ENCODE measurements at regions not wholly inside any gene's neighbourhood (a gene's known extent, or its start where the extent isn't known, plus 50 kb on each side); places are given as distances from the start of the nearest gene placed in this dataset.

DNA sequence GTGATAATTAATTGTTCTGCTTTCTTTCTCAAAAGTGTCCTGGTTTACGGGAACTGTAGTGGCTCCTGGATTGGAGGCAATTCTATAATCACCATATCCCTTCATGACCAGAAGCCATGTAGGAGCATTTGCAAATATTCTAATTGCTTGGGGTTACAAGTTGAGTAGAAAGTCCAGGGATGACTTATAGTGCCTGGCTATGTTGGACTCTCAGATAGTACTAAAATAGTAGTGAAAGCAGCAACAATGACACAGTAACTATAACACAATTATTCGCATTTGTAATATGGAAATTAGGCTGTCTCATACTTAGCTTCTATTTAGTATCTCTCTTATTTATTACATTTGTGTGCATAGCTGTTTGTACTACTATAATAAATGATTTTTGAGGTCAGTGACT is 712.5 kb upstream of the GRAMD2B start:
- DNase-seq = no peak

DNA sequence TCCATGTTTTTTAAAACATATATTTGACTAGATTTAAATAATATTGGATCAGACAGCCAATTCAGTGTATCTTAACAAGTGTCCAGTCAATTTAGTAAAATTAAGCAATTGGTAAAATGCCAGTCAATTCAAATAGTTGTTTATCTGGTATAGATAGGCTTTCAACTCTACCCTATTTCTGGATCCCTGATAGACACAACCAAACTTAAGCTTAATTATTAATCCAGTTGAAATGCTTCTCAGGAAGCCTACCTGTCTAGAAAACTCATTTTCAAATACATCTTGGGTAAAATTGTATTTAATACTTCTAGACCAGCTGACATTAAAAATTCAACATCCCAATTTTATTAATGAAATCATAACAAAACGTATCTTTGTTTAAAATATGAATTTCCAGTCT is 710.8 kb upstream of the GRAMD2B start:
- no peak for DNase-seq

DNA sequence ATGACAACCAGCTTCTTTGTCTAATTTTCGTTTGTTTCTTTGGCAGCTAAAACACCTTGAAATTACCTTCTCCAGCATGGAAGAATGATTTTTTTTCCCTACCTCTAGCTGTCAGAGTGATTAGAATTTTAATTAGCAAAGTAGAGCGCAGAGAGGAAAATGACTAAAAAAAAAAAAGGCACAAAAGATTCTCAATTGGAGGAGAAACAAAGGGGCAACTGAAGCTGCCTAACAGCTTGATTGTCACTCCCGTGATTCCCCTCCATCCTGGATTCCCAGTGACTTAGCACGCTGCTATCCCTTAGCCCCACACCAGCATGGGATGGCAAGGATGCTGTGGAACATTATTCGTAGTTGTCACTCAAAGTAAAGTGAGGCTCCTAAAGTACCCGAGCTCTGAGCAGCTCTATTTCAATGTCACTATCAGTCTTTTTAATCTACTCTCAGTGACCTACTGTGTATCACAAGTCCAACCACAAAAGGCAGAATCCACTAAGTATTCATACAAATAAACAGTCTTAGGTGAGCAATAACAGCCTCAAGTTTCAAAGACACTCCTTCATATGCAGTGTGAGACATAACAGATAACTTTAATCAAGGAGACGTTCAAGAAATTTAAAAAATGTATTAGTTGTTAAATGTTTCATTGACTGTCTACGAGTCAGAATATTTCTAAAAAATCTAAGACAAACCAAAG is 710.0 kb upstream of the GRAMD2B start:
- no peak for DNase-seq

DNA sequence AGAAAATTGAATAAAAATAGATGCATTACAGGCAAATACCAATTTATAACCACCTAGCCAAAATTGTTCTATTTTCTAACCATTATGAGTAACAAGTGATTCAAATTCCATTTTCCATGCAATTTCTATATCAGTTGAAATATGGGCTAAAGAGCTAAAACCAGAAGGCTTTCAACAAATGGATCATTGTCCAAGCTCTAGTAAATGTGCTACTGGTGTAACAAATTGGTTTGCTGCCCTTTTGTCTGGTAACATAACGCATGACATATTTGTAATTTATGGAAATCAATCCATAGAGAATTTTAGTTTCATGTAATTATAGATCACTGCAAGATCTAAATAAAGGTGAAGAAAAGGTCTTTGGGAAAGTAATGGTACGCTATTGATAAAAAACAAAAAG is 708.0 kb upstream of the GRAMD2B start:
- no peak for DNase-seq

DNA sequence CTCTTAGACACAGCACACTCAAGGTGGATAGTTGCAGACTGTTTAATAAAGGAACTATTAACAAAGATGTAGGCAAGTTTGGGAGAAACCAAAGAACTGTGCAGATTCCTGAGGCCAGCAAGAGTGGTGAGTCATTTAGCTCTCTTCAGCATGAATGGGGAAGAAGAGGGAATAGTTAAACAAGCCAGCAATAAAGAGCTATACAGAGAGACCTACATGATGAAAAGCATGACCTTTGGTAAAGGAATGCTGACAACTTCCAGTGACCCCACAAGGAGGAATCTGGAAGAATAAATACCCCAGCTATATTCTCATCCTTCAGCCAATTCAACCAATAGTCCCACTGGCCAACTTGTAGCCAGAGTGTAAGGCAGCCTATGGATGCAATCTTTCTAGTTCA is 706.0 kb upstream of the GRAMD2B start:
- DNase-seq = no peak

GRCh38 chr5:125719681-125720347 is 703.4 kb upstream of the GRAMD2B start:
- DNase-seq = no peak

GRCh38 chr5:125720348-125720685 is 702.9 kb upstream of the GRAMD2B start:
- DNase-seq = no peak

DNA sequence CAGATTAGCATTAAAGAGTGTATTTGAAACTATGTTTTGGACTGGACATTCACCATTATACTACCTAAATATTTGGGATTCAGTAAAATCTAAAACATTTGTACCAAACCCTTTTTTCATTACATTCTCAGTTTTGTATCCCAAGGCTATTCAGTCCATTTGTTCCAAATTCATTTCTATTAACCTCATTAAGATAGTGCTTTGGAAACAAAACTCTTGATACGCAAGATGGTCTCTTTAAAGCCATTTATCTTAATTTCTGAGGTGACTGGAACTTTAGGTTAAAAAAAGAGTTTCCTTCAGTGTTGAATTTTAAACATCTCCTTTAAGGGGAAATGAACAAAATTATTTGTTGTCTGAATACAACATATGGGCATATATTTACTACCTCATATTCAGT is 702.5 kb upstream of the GRAMD2B start:
- DNase-seq = no peak

GRCh38 chr5:125722550-125722949 is 700.7 kb upstream of the GRAMD2B start:
- DNase-seq = no peak

DNA sequence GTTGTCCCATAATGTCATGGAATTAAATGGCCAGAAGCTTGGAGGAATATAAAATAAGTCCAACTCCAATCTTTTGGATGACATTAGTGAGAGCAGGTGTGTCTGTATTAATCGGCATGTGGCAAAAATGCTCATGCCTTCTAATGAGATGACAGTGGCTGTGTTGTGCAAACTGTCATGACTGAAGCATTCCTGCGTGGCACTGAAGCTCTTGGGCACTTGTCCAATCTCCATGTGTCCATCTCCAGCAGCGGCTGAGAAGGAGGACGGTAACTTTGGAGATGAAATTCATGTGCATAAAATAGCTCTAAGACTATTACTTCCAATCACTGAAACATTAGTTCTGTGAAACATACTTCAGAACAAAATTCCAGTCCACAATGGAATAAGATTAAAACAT is 697.5 kb upstream of the GRAMD2B start:
- no peak for DNase-seq

- no peak for DNase-seq
These were observed 679.3 kb upstream of the GRAMD2B start for GRCh38 chr5:125743939-125744338.

GRCh38 chr5:125746917-125747316 is 676.3 kb upstream of the GRAMD2B start:
- no peak for DNase-seq

GRCh38 chr5:125750147-125750860 is 672.9 kb upstream of the GRAMD2B start:
- DNase-seq = no peak

DNA sequence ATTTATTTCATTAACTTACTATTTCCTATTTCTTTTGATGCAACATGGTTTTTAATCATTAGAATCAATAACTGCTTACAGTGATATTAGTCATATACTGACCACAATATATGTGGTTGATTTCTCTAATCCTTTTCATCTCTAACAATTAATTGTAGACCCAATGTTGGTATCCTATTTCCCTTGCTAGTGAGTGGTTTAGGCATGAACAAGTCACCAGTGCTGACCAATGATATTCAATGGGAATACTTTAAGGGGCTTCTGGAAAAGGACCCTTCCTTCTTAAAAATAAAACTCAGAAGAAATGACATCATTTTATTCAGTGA is 672.4 kb upstream of the GRAMD2B start:
- no peak for DNase-seq

GRCh38 chr5:125756456-125756855 is 666.8 kb upstream of the GRAMD2B start:
- no peak for DNase-seq

DNA sequence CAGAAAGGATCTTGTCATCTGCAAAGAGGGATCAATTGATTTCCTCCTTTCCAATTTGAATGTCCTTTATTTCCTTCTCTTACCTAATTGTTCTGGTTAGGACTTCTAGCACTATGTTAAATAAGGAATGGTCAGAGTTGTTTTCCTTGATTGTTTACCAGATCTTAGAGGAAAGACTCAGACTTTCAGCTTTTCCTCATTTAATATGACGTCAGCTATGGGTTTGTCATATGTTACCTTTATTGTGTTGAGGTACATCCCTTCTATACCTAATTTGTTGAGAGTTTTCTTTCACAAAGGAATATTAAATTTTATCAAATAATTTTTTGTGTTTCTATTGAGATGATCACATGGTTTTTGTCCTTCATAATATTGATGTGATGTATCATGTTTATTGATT is 656.5 kb upstream of the GRAMD2B start:
- no peak for DNase-seq

GRCh38 chr5:125775896-125776295 is 647.3 kb upstream of the GRAMD2B start:
- no peak for DNase-seq

- no peak for DNase-seq
These were observed 646.5 kb upstream of the GRAMD2B start for GRCh38 chr5:125776656-125777139.

DNA sequence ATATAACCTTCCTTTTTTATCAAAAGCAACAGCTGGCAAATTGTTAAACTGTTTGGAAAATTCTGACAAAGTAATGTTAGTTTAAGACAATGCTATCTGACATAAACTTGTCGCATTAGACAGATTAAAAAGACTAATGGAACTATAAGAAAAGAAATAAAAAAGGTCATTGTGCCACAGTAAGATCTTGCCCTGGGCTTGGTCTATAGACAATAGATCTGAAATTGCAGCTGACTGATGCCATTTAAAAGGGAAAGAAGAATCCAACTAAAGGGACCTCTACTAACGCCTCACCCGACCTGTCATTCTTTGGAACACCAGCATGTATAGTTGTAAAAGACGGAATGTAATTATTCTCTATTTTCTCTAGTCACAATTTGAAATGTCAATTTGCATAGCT is 644.4 kb upstream of the GRAMD2B start:
- DNase-seq = no peak

GRCh38 chr5:125785407-125785806 is 637.8 kb upstream of the GRAMD2B start:
- DNase-seq = no peak

DNA sequence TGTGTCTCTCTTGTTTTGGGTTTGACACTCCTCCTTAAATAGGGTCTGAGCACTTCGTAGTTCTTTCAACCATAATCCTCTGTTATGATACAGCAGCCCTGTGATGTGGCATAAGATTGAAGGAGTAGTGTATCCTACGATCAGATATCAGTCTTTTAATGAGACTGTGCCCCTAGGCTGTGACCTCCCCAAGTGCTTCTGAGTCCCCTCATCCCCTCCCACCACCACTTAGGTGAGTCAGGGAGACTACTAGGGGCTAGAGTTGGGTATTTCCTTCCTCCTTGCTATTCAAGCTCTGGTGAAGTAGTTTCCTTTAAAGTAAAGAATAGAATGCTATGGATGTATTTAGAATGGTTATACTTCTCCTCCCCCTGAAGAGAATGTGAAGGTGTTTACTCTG is 637.2 kb upstream of the GRAMD2B start:
- no peak for DNase-seq

DNA sequence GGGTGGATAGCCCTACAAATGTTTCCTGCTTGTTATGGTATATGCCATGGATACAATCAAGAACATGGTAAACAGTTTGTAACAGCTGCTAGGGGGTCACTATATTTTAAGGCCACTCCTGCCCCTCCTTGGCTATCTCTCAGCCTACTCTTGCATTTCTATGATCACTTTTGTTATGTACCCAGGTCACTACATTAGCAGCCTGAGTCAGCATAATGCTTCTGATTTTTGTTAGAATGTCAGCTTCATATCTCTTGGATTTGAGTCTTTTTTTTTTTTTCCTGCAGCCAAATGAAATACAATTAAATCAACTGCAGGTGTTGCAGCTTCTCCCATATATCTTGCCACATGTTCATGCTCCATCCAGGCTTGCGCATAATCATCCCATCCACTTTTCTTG is 629.7 kb upstream of the GRAMD2B start:
- no peak for DNase-seq

DNA sequence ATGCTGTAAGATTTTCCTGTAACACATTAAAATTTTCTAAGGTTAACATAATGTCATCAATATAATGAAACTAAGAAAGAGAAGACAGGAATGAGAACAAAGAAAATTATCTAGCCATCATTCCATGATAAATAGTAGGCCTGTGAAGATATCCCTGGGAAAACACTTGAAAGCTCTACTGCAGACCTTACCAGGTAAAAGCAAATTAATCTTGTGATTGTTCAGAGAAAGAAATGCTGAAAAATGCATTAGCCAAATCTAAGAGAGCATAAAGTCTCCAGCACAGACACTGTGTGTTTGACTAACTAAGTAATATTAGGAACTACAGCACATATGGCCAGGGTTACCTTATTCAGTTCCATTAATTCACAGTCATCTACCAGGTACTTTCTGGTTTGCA is 628.3 kb upstream of the GRAMD2B start:
- DNase-seq = no peak

- DNase-seq = peak; percentile 58
These were observed 624.9 kb upstream of the GRAMD2B start for GRCh38 chr5:125798307-125798706.
